ENCODE measurements at regions not wholly inside any gene's neighbourhood (a gene's known extent, or its start where the extent isn't known, plus 50 kb on each side); places are given as distances from the start of the nearest gene placed in this dataset.

DNA sequence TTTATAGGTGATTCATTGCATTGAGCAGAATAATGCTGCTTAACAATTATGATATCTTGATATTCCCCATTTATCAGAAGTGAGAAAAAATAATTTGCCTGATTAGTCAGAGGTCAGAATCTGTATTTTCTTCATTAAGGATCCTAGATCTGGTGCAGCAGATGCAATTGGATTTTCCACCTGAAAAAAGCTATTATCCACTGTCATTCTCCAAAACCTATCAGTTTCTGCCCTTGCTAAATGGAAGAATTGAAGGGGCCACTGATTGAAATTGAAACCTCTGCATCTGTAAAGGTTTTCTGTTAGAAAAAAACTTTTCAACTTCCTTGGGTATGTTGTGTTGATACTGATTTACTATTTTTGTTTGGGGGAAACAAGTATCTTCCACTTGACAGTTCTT is 636.0 kb upstream of the NDST4 start:
- no peaks in the 10 kb centered on the region for H3K9me3 Mint-ChIP-seq (ENCODE audit: unreplicated experiment)
- H3K36me3 Mint-ChIP-seq (ENCODE audit: insufficient read depth, unreplicated experiment): no peaks in the 10 kb centered on the region
- TF ChIP-seq CTCF (IDR thresholded peaks at IDR 0.05; ENCODE audit: unreplicated experiment): no peak
- ChIA-PET POLR2A (no interaction called here), CTCF (no interaction called here)
- H3K4me3 Mint-ChIP-seq (ENCODE audit: unreplicated experiment): no peak overlapping the region
- H3K4me1 Mint-ChIP-seq (ENCODE audit: insufficient read depth, unreplicated experiment): peaks cover 5% of the 10 kb centered on the region
- H3K27me3 Mint-ChIP-seq (ENCODE audit: insufficient read depth, unreplicated experiment): no peaks in the 10 kb centered on the region
- intact Hi-C loops (cut with micrococcal nuclease): no loop called here
- no TSS peak for BruUV-seq (replicated peaks)
- no peak for DNase-seq (ENCODE audit: unreplicated experiment)
- H3K27ac Mint-ChIP-seq (ENCODE audit: low read depth, unreplicated experiment): no peak overlapping the region

DNA sequence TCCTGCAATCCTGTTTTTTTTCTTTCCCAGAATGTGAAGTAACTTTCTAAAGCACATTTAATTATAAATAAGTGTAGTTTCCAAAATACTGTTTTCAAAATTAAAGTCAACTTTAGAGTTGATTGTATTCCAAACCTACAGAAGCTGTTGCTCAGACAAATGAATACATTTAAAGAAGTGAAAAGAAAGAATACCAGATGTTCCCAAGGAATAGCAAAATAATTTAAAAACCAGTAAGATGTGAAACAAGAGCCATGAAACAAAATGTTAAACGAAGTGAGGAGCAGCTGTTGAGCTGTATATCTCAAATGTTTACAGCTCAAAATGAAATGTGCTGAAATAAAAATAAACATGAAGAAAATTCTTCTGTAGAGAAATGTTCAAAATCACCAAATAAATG is 627.4 kb upstream of the NDST4 start:
- no peak for DNase-seq (ENCODE audit: unreplicated experiment)
- H3K4me1 Mint-ChIP-seq (ENCODE audit: insufficient read depth, unreplicated experiment): no peaks in the 10 kb centered on the region
- H3K4me3 Mint-ChIP-seq (ENCODE audit: unreplicated experiment): no peak overlapping the region
- no peaks in the 10 kb centered on the region for H3K27me3 Mint-ChIP-seq (ENCODE audit: insufficient read depth, unreplicated experiment)
- BruUV-seq (replicated peaks): no TSS peak
- ChIA-PET POLR2A (interaction anchor here (1.0 kb wide), 1 partner anchor 11 kb away, joined by 4 read pairs; no protein-coding TSS in a partner anchor), CTCF (no interaction called here)
- no peak overlapping the region for H3K27ac Mint-ChIP-seq (ENCODE audit: low read depth, unreplicated experiment)
- no peaks in the 10 kb centered on the region for H3K36me3 Mint-ChIP-seq (ENCODE audit: insufficient read depth, unreplicated experiment)
- intact Hi-C loops (cut with micrococcal nuclease): no loop called here
- no peaks in the 10 kb centered on the region for H3K9me3 Mint-ChIP-seq (ENCODE audit: unreplicated experiment)
- no peak for TF ChIP-seq CTCF (IDR thresholded peaks at IDR 0.05; ENCODE audit: unreplicated experiment)

DNA sequence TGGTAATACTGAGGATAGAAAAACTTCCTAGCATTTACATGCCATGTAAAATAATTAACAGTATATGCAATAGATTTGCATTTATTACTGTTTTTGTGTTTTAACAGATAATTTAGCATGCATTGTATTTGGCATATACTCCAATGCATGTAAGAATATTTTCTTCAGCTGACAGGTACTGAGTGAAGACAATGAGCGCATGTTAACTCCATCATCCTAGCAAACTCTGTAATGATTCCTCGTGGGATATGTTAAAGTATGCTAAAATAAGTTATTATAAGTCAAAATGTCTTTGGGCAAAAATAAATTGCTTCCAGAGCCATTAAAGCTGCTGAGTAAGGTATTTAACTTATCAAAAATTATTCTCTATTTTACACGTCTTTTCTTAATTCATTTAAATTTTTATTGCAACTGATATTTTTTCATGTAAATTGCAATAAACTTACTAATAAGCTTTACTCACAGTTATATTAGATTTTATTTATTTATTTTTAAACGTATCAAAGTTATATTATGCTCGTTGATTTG is 616.4 kb upstream of the NDST4 start:
- no peak for TF ChIP-seq CTCF (IDR thresholded peaks at IDR 0.05; ENCODE audit: unreplicated experiment)
- peaks cover 7% of the 10 kb centered on the region for H3K9me3 Mint-ChIP-seq (ENCODE audit: unreplicated experiment)
- CTCF ChIA-PET: no interaction called here
- no TSS peak for BruUV-seq (replicated peaks)
- H3K27me3 Mint-ChIP-seq (ENCODE audit: insufficient read depth, unreplicated experiment): no peaks in the 10 kb centered on the region
- no peaks in the 10 kb centered on the region for H3K36me3 Mint-ChIP-seq (ENCODE audit: insufficient read depth, unreplicated experiment)
- intact Hi-C loops (cut with micrococcal nuclease): no loop called here
- no peaks in the 10 kb centered on the region for H3K4me1 Mint-ChIP-seq (ENCODE audit: insufficient read depth, unreplicated experiment)
- H3K27ac Mint-ChIP-seq (ENCODE audit: low read depth, unreplicated experiment): no peak overlapping the region
- H3K4me3 Mint-ChIP-seq (ENCODE audit: unreplicated experiment): no peak overlapping the region
- POLR2A ChIA-PET: interaction anchor here (0.6 kb wide), 1 partner anchor 32 kb away, joined by 3 read pairs; no protein-coding TSS in a partner anchor
- DNase-seq (ENCODE audit: unreplicated experiment): no peak

DNA sequence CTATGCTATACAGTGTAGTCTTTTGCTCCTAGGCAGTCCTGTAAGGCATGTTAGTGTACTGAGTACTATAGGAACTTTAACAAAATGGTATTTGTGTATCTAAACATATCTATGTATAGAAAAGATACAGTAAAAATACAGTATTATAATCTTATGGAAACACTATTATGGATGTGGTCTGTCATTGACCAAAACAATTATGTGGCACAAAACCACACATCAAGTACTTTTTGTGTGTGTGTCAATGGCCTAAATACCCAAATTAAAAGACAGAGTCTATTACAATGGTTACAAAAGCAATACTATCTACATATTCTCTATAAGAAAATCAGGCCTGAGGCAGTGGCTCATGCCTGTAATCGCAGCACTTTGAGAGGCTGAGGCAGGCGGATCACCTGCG is 610.2 kb upstream of the NDST4 start:
- Mint-ChIP-seq H3K9me3 (ENCODE audit: unreplicated experiment) (no peaks in the 10 kb centered on the region), H3K27me3 (ENCODE audit: insufficient read depth, unreplicated experiment) (no peaks in the 10 kb centered on the region), H3K4me1 (ENCODE audit: insufficient read depth, unreplicated experiment) (peaks cover 15% of the 10 kb centered on the region), H3K27ac (ENCODE audit: low read depth, unreplicated experiment) (no peak overlapping the region), H3K4me3 (ENCODE audit: unreplicated experiment) (no peak overlapping the region), H3K36me3 (ENCODE audit: insufficient read depth, unreplicated experiment) (no peaks in the 10 kb centered on the region)
- no peak for DNase-seq (ENCODE audit: unreplicated experiment)
- no TSS peak for BruUV-seq (replicated peaks)
- ChIA-PET POLR2A (no interaction called here), CTCF (no interaction called here)
- intact Hi-C loops (cut with micrococcal nuclease): no loop called here
- TF ChIP-seq CTCF (IDR thresholded peaks at IDR 0.05; ENCODE audit: unreplicated experiment): no peak
